H9 (cell line): ENCODE measurements at regions not wholly inside any gene's neighbourhood (a gene's known extent, or its start where the extent isn't known, plus 50 kb on each side); places are given as distances from the start of the nearest gene placed in this dataset.

ENCODE experiments used
- DNase-seq: peaks from one replicate; pipeline ENCODE4 v3.0.0-alpha.2; 2017
- H2AFZ ChIP-seq: one replicate; pipeline ENCODE4 v1.6.1; 2013; ENCODE audit warnings: mild to moderate bottlenecking, low read length, control low read depth, moderate library complexity
- H2AK5ac ChIP-seq: 2 replicates; pipeline ENCODE4 v1.6.1; 2013; ENCODE audit warnings: low read length, control low read depth, mixed read lengths; ENCODE audit not compliant: insufficient read length
- H2BK120ac ChIP-seq: one replicate; pipeline ENCODE4 v1.6.1; 2013; ENCODE audit warnings: low read depth, mild to moderate bottlenecking, low read length, control low read depth, inconsistent platforms; ENCODE audit not compliant: poor library complexity, severe bottlenecking
- H2BK12ac ChIP-seq: 2 replicates; pipeline ENCODE4 v1.6.1; 2013; ENCODE audit warnings: low read length, control low read depth, mixed read lengths, low read depth; ENCODE audit not compliant: insufficient read length
- H2BK15ac ChIP-seq: 2 replicates; pipeline ENCODE4 v1.6.1; 2013; ENCODE audit warnings: low read depth, low read length, control low read depth
- H2BK20ac ChIP-seq: one replicate; pipeline ENCODE4 v1.6.1; 2013; ENCODE audit warnings: low read depth, mild to moderate bottlenecking, low read length, control low read depth, inconsistent platforms; ENCODE audit not compliant: poor library complexity, severe bottlenecking
- H2BK5ac ChIP-seq: 2 replicates; pipeline ENCODE4 v1.6.1; 2013; ENCODE audit warnings: low read length, control low read depth, mixed read lengths; ENCODE audit not compliant: insufficient read length
- H3K14ac ChIP-seq: 2 replicates; pipeline ENCODE4 v1.6.1; 2013; ENCODE audit warnings: low read length, control low read depth; ENCODE audit not compliant: insufficient read depth
- H3K18ac ChIP-seq: 2 replicates; pipeline ENCODE4 v1.6.1; 2013; ENCODE audit warnings: low read depth, mild to moderate bottlenecking, mixed read lengths, low read length, control low read depth; ENCODE audit not compliant: insufficient read length
- H3K23ac ChIP-seq: 2 replicates; pipeline ENCODE4 v1.6.1; 2013; ENCODE audit warnings: low read length, control low read depth, mixed read lengths, low read depth; ENCODE audit not compliant: insufficient read length
- H3K23me2 ChIP-seq: 2 replicates; pipeline ENCODE4 v1.6.1; 2013; ENCODE audit warnings: low read depth, mild to moderate bottlenecking, mixed read lengths, low read length, control low read depth; ENCODE audit not compliant: insufficient read length, poor library complexity, severe bottlenecking
- H3K27ac ChIP-seq: 2 replicates; pipeline ENCODE4 v1.5.1; 2013; ENCODE audit warnings: low read length, control low read depth, mixed read lengths, low read depth; ENCODE audit not compliant: insufficient read length
- H3K27me3 ChIP-seq: 2 replicates; pipeline ENCODE4 v1.6.1; 2013; ENCODE audit warnings: low read length, control low read depth, inconsistent platforms; ENCODE audit not compliant: insufficient read depth
- H3K4ac ChIP-seq: 2 replicates; pipeline ENCODE4 v1.6.1; 2013; ENCODE audit warnings: low read depth, mild to moderate bottlenecking, control low read depth, inconsistent platforms, low read length, moderate library complexity
- H3K4me1 ChIP-seq: 2 replicates; pipeline ENCODE4 v1.6.1; 2013; ENCODE audit warnings: low read length, control low read depth, inconsistent platforms; ENCODE audit not compliant: insufficient read depth
- H3K4me2 ChIP-seq: 2 replicates; pipeline ENCODE4 v1.6.1; 2013; ENCODE audit warnings: low read length, control low read depth, mixed read lengths; ENCODE audit not compliant: insufficient read length, insufficient read depth
- H3K56ac ChIP-seq: 2 replicates; pipeline ENCODE4 v1.6.1; 2013; ENCODE audit warnings: low read depth, mild to moderate bottlenecking, mixed read lengths, low read length, control low read depth; ENCODE audit not compliant: insufficient read length
- H3K79me1 ChIP-seq: 2 replicates; pipeline ENCODE4 v1.6.1; 2013; ENCODE audit warnings: low read depth, mild to moderate bottlenecking, moderate library complexity, low read length, control low read depth, inconsistent platforms; ENCODE audit not compliant: insufficient read depth, poor library complexity, severe bottlenecking
- H3K79me2 ChIP-seq: 2 replicates; pipeline ENCODE4 v1.6.1; 2013; ENCODE audit warnings: low read length, control low read depth, inconsistent platforms; ENCODE audit not compliant: insufficient read depth
- H3K9ac ChIP-seq: 2 replicates; pipeline ENCODE4 v1.6.1; 2013; ENCODE audit warnings: low read length, control low read depth, mixed read lengths; ENCODE audit not compliant: insufficient read length; ENCODE audit errors: extremely low read depth
- H3K9me3 ChIP-seq: one replicate; pipeline ENCODE4 v1.6.1; 2013; ENCODE audit warnings: low read depth, low read length, inconsistent platforms; ENCODE audit not compliant: control insufficient read depth
- H3T11ph ChIP-seq: one replicate; pipeline ENCODE4 v1.6.1; 2013; ENCODE audit warnings: mild to moderate bottlenecking, low read length, control low read depth, inconsistent platforms
- H4K20me1 ChIP-seq: one replicate; pipeline ENCODE4 v1.6.1; 2013; ENCODE audit not compliant: control insufficient read depth, insufficient read length, insufficient read depth
- H4K5ac ChIP-seq: 2 replicates; pipeline ENCODE4 v1.6.1; 2013; ENCODE audit warnings: low read depth, mild to moderate bottlenecking, mixed read lengths, low read length, control low read depth; ENCODE audit not compliant: insufficient read length
- H4K8ac ChIP-seq: replicated peaks from 2 replicates; pipeline ENCODE4 v1.6.1; 2013; ENCODE audit warnings: low read length, control low read depth, mixed read lengths, low read depth; ENCODE audit not compliant: insufficient read length
- H4K91ac ChIP-seq: 2 replicates; pipeline ENCODE4 v1.6.1; 2013; ENCODE audit warnings: low read depth, mild to moderate bottlenecking, moderate library complexity, mixed read lengths, low read length, control low read depth; ENCODE audit not compliant: insufficient read length
- H3K27ac Mint-ChIP-seq, 3 experiments: 2 replicates in 2 of 3; 3 replicates in 1 of 3; pipeline ENCODE4 v1.8.0; 2020 to 2021; ENCODE audit warnings: mixed read lengths in 3 of 3, mild to moderate bottlenecking in 1 of 3, moderate library complexity in 1 of 3
- H3K27me3 Mint-ChIP-seq: 2 replicates; pipeline ENCODE4 v1.8.0; 2021; ENCODE audit warnings: low read depth, mild to moderate bottlenecking, moderate library complexity, mixed read lengths
- H3K36me3 Mint-ChIP-seq, 3 experiments: 2 replicates in 2 of 3; 3 replicates in 1 of 3; pipeline ENCODE4 v1.8.0; 2020 to 2021; ENCODE audit warnings: low read depth in 3 of 3, mixed read lengths in 3 of 3; ENCODE audit not compliant: insufficient read depth in 1 of 3
- H3K4me1 Mint-ChIP-seq, 2 experiments: 2 replicates each; pipeline ENCODE4 v1.8.0; 2020; ENCODE audit warnings: mixed read lengths in 2 of 2
- H3K4me3 Mint-ChIP-seq, 2 experiments: 2 replicates in 1 of 2; 3 replicates in 1 of 2; pipeline ENCODE4 v1.8.0; 2020 to 2021; ENCODE audit warnings: mild to moderate bottlenecking in 2 of 2, mixed read lengths in 2 of 2, moderate library complexity in 1 of 2
- H3K9me3 Mint-ChIP-seq, 2 experiments: 2 replicates in 1 of 2; 3 replicates in 1 of 2; pipeline ENCODE4 v1.8.0; 2020; ENCODE audit warnings: mild to moderate bottlenecking in 2 of 2, mixed read lengths in 2 of 2, moderate library complexity in 1 of 2
- WGBS: extraction: QIAGEN DNeasy Blood & Tissue Kit; methylation state at CpG from one replicate; pipeline ENCODE4 v1.1.7; 2013; ENCODE audit warnings: missing lambda C conversion rate, low lambda C conversion rate, mixed read lengths; ENCODE audit not compliant: insufficient read length; ENCODE audit errors: extremely low coverage; 5-methylcytosine and 5-hydroxymethylcytosine counted together
- TF ChIP-seq, protein P1 (sequence below): fragments of 200-600 bp; sonication (generic); conservative IDR thresholded peaks from 3 replicates; pipeline ENCODE4 v1.8.0; 2021; ENCODE audit warnings: antibody characterized with exemption, mild to moderate bottlenecking

DNA sequence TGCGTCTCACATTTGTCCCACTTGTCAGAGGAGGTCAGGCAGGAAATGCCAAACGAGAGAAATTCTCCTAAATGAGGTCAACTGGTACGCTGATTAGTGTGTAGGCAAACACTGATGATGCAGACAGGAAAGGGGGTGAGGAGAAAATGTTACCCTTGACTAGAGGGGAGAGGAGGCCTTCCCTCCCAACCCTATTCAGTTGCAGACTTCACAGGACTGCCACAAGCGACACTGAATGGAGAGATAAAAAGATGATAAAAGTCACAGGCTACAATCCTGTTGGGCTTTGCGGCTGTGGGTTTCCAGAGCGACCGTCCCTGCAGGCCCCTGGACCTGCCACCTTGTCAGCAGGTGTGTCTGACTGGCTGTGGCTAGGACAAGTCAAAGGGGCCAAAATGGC is 569.4 kb downstream of the CDH26 start:
- Histone ChIP-seq H3K4ac (no peak overlapping the region), H3K23me2 (no peaks in the 10 kb centered on the region), H3K4me1 (no peaks in the 10 kb centered on the region), H3K23ac (no peak overlapping the region), H3K9me3 (no peaks in the 10 kb centered on the region), H4K91ac (no peak overlapping the region), H3K27ac (no peak overlapping the region), H2BK20ac (no peak overlapping the region), H2AK5ac (no peak overlapping the region), H2BK120ac (no peak overlapping the region), H3T11ph (no peak overlapping the region), H3K14ac (no peak overlapping the region), H3K18ac (no peak overlapping the region), H2BK5ac (no peak overlapping the region), H2BK15ac (no peak overlapping the region), H2BK12ac (no peak overlapping the region), H3K27me3 (no peaks in the 10 kb centered on the region), H4K8ac (no peak overlapping the region), H3K4me2 (no peak overlapping the region), H3K79me2 (no peaks in the 10 kb centered on the region), H2AFZ (no peak overlapping the region), H4K20me1 (no peaks in the 10 kb centered on the region), H3K56ac (no peak overlapping the region), H4K5ac (no peak overlapping the region), H3K9ac (no peak overlapping the region), H3K79me1 (no peaks in the 10 kb centered on the region)
- Mint-ChIP-seq H3K9me3 (no peaks in the 10 kb centered on the region; a peak in 1 of 5 replicates), H3K36me3 (no peaks in the 10 kb centered on the region; a peak in 2 of 7 replicates), H3K4me1 (no peaks in the 10 kb centered on the region), H3K4me3 (no peak overlapping the region), H3K27ac (no peak overlapping the region; a peak in 1 of 7 replicates), H3K27me3 (peaks cover 3% of the 10 kb centered on the region)
- DNase-seq, result no peak
- TF ChIP-seq, protein P1, sequence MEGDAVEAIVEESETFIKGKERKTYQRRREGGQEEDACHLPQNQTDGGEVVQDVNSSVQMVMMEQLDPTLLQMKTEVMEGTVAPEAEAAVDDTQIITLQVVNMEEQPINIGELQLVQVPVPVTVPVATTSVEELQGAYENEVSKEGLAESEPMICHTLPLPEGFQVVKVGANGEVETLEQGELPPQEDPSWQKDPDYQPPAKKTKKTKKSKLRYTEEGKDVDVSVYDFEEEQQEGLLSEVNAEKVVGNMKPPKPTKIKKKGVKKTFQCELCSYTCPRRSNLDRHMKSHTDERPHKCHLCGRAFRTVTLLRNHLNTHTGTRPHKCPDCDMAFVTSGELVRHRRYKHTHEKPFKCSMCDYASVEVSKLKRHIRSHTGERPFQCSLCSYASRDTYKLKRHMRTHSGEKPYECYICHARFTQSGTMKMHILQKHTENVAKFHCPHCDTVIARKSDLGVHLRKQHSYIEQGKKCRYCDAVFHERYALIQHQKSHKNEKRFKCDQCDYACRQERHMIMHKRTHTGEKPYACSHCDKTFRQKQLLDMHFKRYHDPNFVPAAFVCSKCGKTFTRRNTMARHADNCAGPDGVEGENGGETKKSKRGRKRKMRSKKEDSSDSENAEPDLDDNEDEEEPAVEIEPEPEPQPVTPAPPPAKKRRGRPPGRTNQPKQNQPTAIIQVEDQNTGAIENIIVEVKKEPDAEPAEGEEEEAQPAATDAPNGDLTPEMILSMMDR, result no peak
- WGBS, result no CpG with 5 or more reads among the region's 7 CpGs
